ENCODE measurements at regions not wholly inside any gene's neighbourhood (a gene's known extent, or its start where the extent isn't known, plus 50 kb on each side); places are given as distances from the start of the nearest gene placed in this dataset.

DNA sequence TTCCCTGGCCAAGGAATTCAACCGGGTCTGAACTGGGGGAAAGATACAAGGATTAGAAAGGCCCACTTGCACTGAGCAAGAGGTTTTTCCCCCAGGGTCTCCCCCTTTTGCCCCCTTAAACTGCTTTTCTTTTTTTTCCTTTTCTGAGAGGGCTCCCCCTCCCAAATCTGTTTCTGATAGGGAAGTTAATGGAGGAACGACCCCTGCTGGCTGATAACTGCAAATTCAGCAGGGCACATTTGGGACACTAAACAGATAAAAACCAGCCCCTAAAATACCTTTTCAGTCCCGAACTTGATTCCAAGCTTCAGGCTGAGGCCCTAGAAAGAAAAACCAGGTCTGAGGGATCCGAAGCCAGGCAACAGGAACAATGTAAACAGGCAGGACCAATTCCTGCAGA, 1012.4 kb upstream of the CRIM1 start:
- peaks cover 0 to 13% (median 4%) of the 10 kb centered on the region in 4 donors for H3K9me3 ChIP-seq (ENCODE audit: control insufficient read depth in 4 of 4, insufficient read depth in 3 of 4, low read length in 3 of 4)
- WGBS, 2 donors, result 66 to 70% methylated on average over 4 of the region's 4 CpGs
- no peak for DNase-seq
- no peaks in the 10 kb centered on the region for H3K36me3 ChIP-seq (ENCODE audit: control insufficient read depth in 4 of 4, insufficient read depth in 4 of 4, low read length in 4 of 4)
- ATAC-seq (ENCODE audit: insufficient read depth, low FRiP score), result no peak
- no peak overlapping the region for H3K4me3 ChIP-seq
- no peaks in the 10 kb centered on the region for H3K4me1 ChIP-seq (ENCODE audit: control insufficient read depth in 5 of 5, insufficient read depth in 5 of 5, low read length in 5 of 5)
- no peak overlapping the region for H3K27ac ChIP-seq (ENCODE audit: low read depth in 1 of 2, low read length in 1 of 2)
- H3K9ac ChIP-seq (ENCODE audit: insufficient read depth in 1 of 2, low read length in 2 of 2), result no peak overlapping the region
- TF ChIP-seq, protein P1, sequence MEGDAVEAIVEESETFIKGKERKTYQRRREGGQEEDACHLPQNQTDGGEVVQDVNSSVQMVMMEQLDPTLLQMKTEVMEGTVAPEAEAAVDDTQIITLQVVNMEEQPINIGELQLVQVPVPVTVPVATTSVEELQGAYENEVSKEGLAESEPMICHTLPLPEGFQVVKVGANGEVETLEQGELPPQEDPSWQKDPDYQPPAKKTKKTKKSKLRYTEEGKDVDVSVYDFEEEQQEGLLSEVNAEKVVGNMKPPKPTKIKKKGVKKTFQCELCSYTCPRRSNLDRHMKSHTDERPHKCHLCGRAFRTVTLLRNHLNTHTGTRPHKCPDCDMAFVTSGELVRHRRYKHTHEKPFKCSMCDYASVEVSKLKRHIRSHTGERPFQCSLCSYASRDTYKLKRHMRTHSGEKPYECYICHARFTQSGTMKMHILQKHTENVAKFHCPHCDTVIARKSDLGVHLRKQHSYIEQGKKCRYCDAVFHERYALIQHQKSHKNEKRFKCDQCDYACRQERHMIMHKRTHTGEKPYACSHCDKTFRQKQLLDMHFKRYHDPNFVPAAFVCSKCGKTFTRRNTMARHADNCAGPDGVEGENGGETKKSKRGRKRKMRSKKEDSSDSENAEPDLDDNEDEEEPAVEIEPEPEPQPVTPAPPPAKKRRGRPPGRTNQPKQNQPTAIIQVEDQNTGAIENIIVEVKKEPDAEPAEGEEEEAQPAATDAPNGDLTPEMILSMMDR (IDR thresholded peaks at IDR 0.05; ENCODE audit: control extremely low read depth, extremely low read depth), result no peak
- H3K27me3 ChIP-seq (ENCODE audit: control insufficient read depth in 3 of 3, insufficient read depth in 3 of 3, low read length in 2 of 3), result no peaks in the 10 kb centered on the region

GRCh38 chr2:35339211-35339610, 1016.4 kb upstream of the CRIM1 start:
- Histone ChIP-seq H3K27ac (ENCODE audit: low read depth in 1 of 2, low read length in 1 of 2) (no peak overlapping the region), H3K36me3 (ENCODE audit: control insufficient read depth in 4 of 4, insufficient read depth in 4 of 4, low read length in 4 of 4) (no peaks in the 10 kb centered on the region), H3K9me3 (ENCODE audit: control insufficient read depth in 4 of 4, insufficient read depth in 3 of 4, low read length in 3 of 4) (peaks cover 0 to 13% (median 4%) of the 10 kb centered on the region in 4 donors), H3K4me3 (no peak overlapping the region), H3K27me3 (ENCODE audit: control insufficient read depth in 3 of 3, insufficient read depth in 3 of 3, low read length in 2 of 3) (no peaks in the 10 kb centered on the region), H3K9ac (ENCODE audit: insufficient read depth in 1 of 2, low read length in 2 of 2) (no peak overlapping the region), H3K4me1 (ENCODE audit: control insufficient read depth in 5 of 5, insufficient read depth in 5 of 5, low read length in 5 of 5) (no peaks in the 10 kb centered on the region)
- DNase-seq (no peak), ATAC-seq (ENCODE audit: insufficient read depth, low FRiP score) (no peak)
- TF ChIP-seq, protein P1 (IDR thresholded peaks at IDR 0.05; ENCODE audit: control extremely low read depth, extremely low read depth), result no peak

GRCh38 chr2:35337922-35338321, 1017.7 kb upstream of the CRIM1 start:
- H3K9me3 ChIP-seq (ENCODE audit: control insufficient read depth in 4 of 4, insufficient read depth in 3 of 4, low read length in 3 of 4), result peaks cover 0 to 13% (median 4%) of the 10 kb centered on the region in 4 donors
- no peak for DNase-seq
- TF ChIP-seq, protein P1 (IDR thresholded peaks at IDR 0.05; ENCODE audit: control extremely low read depth, extremely low read depth), result no peak
- WGBS, 2 donors, result 91 to 97% methylated on average over 2 of the region's 2 CpGs
- H3K36me3 ChIP-seq (ENCODE audit: control insufficient read depth in 4 of 4, insufficient read depth in 4 of 4, low read length in 4 of 4), result no peaks in the 10 kb centered on the region
- H3K27me3 ChIP-seq (ENCODE audit: control insufficient read depth in 3 of 3, insufficient read depth in 3 of 3, low read length in 2 of 3), result no peaks in the 10 kb centered on the region
- ATAC-seq (ENCODE audit: insufficient read depth, low FRiP score), result no peak
- no peak overlapping the region for H3K4me3 ChIP-seq
- no peak overlapping the region for H3K27ac ChIP-seq (ENCODE audit: low read depth in 1 of 2, low read length in 1 of 2)
- no peak overlapping the region for H3K9ac ChIP-seq (ENCODE audit: insufficient read depth in 1 of 2, low read length in 2 of 2)
- H3K4me1 ChIP-seq (ENCODE audit: control insufficient read depth in 5 of 5, insufficient read depth in 5 of 5, low read length in 5 of 5), result no peaks in the 10 kb centered on the region

GRCh38 chr2:35314049-35314448, 1041.5 kb upstream of the CRIM1 start:
- Histone ChIP-seq H3K27ac (ENCODE audit: low read depth in 1 of 2, low read length in 1 of 2) (no peak overlapping the region), H3K9ac (ENCODE audit: insufficient read depth in 1 of 2, low read length in 2 of 2) (no peak overlapping the region), H3K4me1 (ENCODE audit: control insufficient read depth in 5 of 5, insufficient read depth in 5 of 5, low read length in 5 of 5) (no peaks in the 10 kb centered on the region), H3K4me3 (no peak overlapping the region), H3K27me3 (ENCODE audit: control insufficient read depth in 3 of 3, insufficient read depth in 3 of 3, low read length in 2 of 3) (no peaks in the 10 kb centered on the region), H3K36me3 (ENCODE audit: control insufficient read depth in 4 of 4, insufficient read depth in 4 of 4, low read length in 4 of 4) (no peaks in the 10 kb centered on the region), H3K9me3 (ENCODE audit: control insufficient read depth in 4 of 4, insufficient read depth in 3 of 4, low read length in 3 of 4) (no peaks in the 10 kb centered on the region)
- 69 to 71% methylated on average over 1 of the region's 1 CpG for WGBS, 2 donors
- ATAC-seq (ENCODE audit: insufficient read depth, low FRiP score) (no peak), DNase-seq (no peak)
- TF ChIP-seq, protein P1 (IDR thresholded peaks at IDR 0.05; ENCODE audit: control extremely low read depth, extremely low read depth), result no peak

Measured in lung (tissue), 11 donors.